H9 (cell line): ENCODE measurements at regions not wholly inside any gene's neighbourhood (a gene's known extent, or its start where the extent isn't known, plus 50 kb on each side); places are given as distances from the start of the nearest gene placed in this dataset.

Experiments
- DNase-seq: peaks from one replicate; pipeline ENCODE4 v3.0.0-alpha.2; 2017
- H2AFZ ChIP-seq: one replicate; pipeline ENCODE4 v1.6.1; 2013; ENCODE audit warnings: mild to moderate bottlenecking, low read length, control low read depth, moderate library complexity
- H2AK5ac ChIP-seq: 2 replicates; pipeline ENCODE4 v1.6.1; 2013; ENCODE audit warnings: low read length, control low read depth, mixed read lengths; ENCODE audit not compliant: insufficient read length
- H2BK120ac ChIP-seq: one replicate; pipeline ENCODE4 v1.6.1; 2013; ENCODE audit warnings: low read depth, mild to moderate bottlenecking, low read length, control low read depth, inconsistent platforms; ENCODE audit not compliant: poor library complexity, severe bottlenecking
- H2BK12ac ChIP-seq: 2 replicates; pipeline ENCODE4 v1.6.1; 2013; ENCODE audit warnings: low read length, control low read depth, mixed read lengths, low read depth; ENCODE audit not compliant: insufficient read length
- H2BK15ac ChIP-seq: 2 replicates; pipeline ENCODE4 v1.6.1; 2013; ENCODE audit warnings: low read depth, low read length, control low read depth
- H2BK20ac ChIP-seq: one replicate; pipeline ENCODE4 v1.6.1; 2013; ENCODE audit warnings: low read depth, mild to moderate bottlenecking, low read length, control low read depth, inconsistent platforms; ENCODE audit not compliant: poor library complexity, severe bottlenecking
- H2BK5ac ChIP-seq: 2 replicates; pipeline ENCODE4 v1.6.1; 2013; ENCODE audit warnings: low read length, control low read depth, mixed read lengths; ENCODE audit not compliant: insufficient read length
- H3K14ac ChIP-seq: 2 replicates; pipeline ENCODE4 v1.6.1; 2013; ENCODE audit warnings: low read length, control low read depth; ENCODE audit not compliant: insufficient read depth
- H3K18ac ChIP-seq: 2 replicates; pipeline ENCODE4 v1.6.1; 2013; ENCODE audit warnings: low read depth, mild to moderate bottlenecking, mixed read lengths, low read length, control low read depth; ENCODE audit not compliant: insufficient read length
- H3K23ac ChIP-seq: 2 replicates; pipeline ENCODE4 v1.6.1; 2013; ENCODE audit warnings: low read length, control low read depth, mixed read lengths, low read depth; ENCODE audit not compliant: insufficient read length
- H3K23me2 ChIP-seq: 2 replicates; pipeline ENCODE4 v1.6.1; 2013; ENCODE audit warnings: low read depth, mild to moderate bottlenecking, mixed read lengths, low read length, control low read depth; ENCODE audit not compliant: insufficient read length, poor library complexity, severe bottlenecking
- H3K27ac ChIP-seq: 2 replicates; pipeline ENCODE4 v1.5.1; 2013; ENCODE audit warnings: low read length, control low read depth, mixed read lengths, low read depth; ENCODE audit not compliant: insufficient read length
- H3K27me3 ChIP-seq: 2 replicates; pipeline ENCODE4 v1.6.1; 2013; ENCODE audit warnings: low read length, control low read depth, inconsistent platforms; ENCODE audit not compliant: insufficient read depth
- H3K4ac ChIP-seq: 2 replicates; pipeline ENCODE4 v1.6.1; 2013; ENCODE audit warnings: low read depth, mild to moderate bottlenecking, control low read depth, inconsistent platforms, low read length, moderate library complexity
- H3K4me1 ChIP-seq: 2 replicates; pipeline ENCODE4 v1.6.1; 2013; ENCODE audit warnings: low read length, control low read depth, inconsistent platforms; ENCODE audit not compliant: insufficient read depth
- H3K4me2 ChIP-seq: 2 replicates; pipeline ENCODE4 v1.6.1; 2013; ENCODE audit warnings: low read length, control low read depth, mixed read lengths; ENCODE audit not compliant: insufficient read length, insufficient read depth
- H3K56ac ChIP-seq: 2 replicates; pipeline ENCODE4 v1.6.1; 2013; ENCODE audit warnings: low read depth, mild to moderate bottlenecking, mixed read lengths, low read length, control low read depth; ENCODE audit not compliant: insufficient read length
- H3K79me1 ChIP-seq: 2 replicates; pipeline ENCODE4 v1.6.1; 2013; ENCODE audit warnings: low read depth, mild to moderate bottlenecking, moderate library complexity, low read length, control low read depth, inconsistent platforms; ENCODE audit not compliant: insufficient read depth, poor library complexity, severe bottlenecking
- H3K79me2 ChIP-seq: 2 replicates; pipeline ENCODE4 v1.6.1; 2013; ENCODE audit warnings: low read length, control low read depth, inconsistent platforms; ENCODE audit not compliant: insufficient read depth
- H3K9ac ChIP-seq: 2 replicates; pipeline ENCODE4 v1.6.1; 2013; ENCODE audit warnings: low read length, control low read depth, mixed read lengths; ENCODE audit not compliant: insufficient read length; ENCODE audit errors: extremely low read depth
- H3K9me3 ChIP-seq: one replicate; pipeline ENCODE4 v1.6.1; 2013; ENCODE audit warnings: low read depth, low read length, inconsistent platforms; ENCODE audit not compliant: control insufficient read depth
- H3T11ph ChIP-seq: one replicate; pipeline ENCODE4 v1.6.1; 2013; ENCODE audit warnings: mild to moderate bottlenecking, low read length, control low read depth, inconsistent platforms
- H4K20me1 ChIP-seq: one replicate; pipeline ENCODE4 v1.6.1; 2013; ENCODE audit not compliant: control insufficient read depth, insufficient read length, insufficient read depth
- H4K5ac ChIP-seq: 2 replicates; pipeline ENCODE4 v1.6.1; 2013; ENCODE audit warnings: low read depth, mild to moderate bottlenecking, mixed read lengths, low read length, control low read depth; ENCODE audit not compliant: insufficient read length
- H4K8ac ChIP-seq: replicated peaks from 2 replicates; pipeline ENCODE4 v1.6.1; 2013; ENCODE audit warnings: low read length, control low read depth, mixed read lengths, low read depth; ENCODE audit not compliant: insufficient read length
- H4K91ac ChIP-seq: 2 replicates; pipeline ENCODE4 v1.6.1; 2013; ENCODE audit warnings: low read depth, mild to moderate bottlenecking, moderate library complexity, mixed read lengths, low read length, control low read depth; ENCODE audit not compliant: insufficient read length
- H3K27ac Mint-ChIP-seq, 3 experiments: 2 replicates in 2 of 3; 3 replicates in 1 of 3; pipeline ENCODE4 v1.8.0; 2020 to 2021; ENCODE audit warnings: mixed read lengths in 3 of 3, mild to moderate bottlenecking in 1 of 3, moderate library complexity in 1 of 3
- H3K27me3 Mint-ChIP-seq: 2 replicates; pipeline ENCODE4 v1.8.0; 2021; ENCODE audit warnings: low read depth, mild to moderate bottlenecking, moderate library complexity, mixed read lengths
- H3K36me3 Mint-ChIP-seq, 3 experiments: 2 replicates in 2 of 3; 3 replicates in 1 of 3; pipeline ENCODE4 v1.8.0; 2020 to 2021; ENCODE audit warnings: low read depth in 3 of 3, mixed read lengths in 3 of 3; ENCODE audit not compliant: insufficient read depth in 1 of 3
- H3K4me1 Mint-ChIP-seq, 2 experiments: 2 replicates each; pipeline ENCODE4 v1.8.0; 2020; ENCODE audit warnings: mixed read lengths in 2 of 2
- H3K4me3 Mint-ChIP-seq, 2 experiments: 2 replicates in 1 of 2; 3 replicates in 1 of 2; pipeline ENCODE4 v1.8.0; 2020 to 2021; ENCODE audit warnings: mild to moderate bottlenecking in 2 of 2, mixed read lengths in 2 of 2, moderate library complexity in 1 of 2
- H3K9me3 Mint-ChIP-seq, 2 experiments: 2 replicates in 1 of 2; 3 replicates in 1 of 2; pipeline ENCODE4 v1.8.0; 2020; ENCODE audit warnings: mild to moderate bottlenecking in 2 of 2, mixed read lengths in 2 of 2, moderate library complexity in 1 of 2
- WGBS: extraction: QIAGEN DNeasy Blood & Tissue Kit; methylation state at CpG from one replicate; pipeline ENCODE4 v1.1.7; 2013; ENCODE audit warnings: missing lambda C conversion rate, low lambda C conversion rate, mixed read lengths; ENCODE audit not compliant: insufficient read length; ENCODE audit errors: extremely low coverage; 5-methylcytosine and 5-hydroxymethylcytosine counted together
- TF ChIP-seq, protein P1 (sequence below): fragments of 200-600 bp; sonication (generic); conservative IDR thresholded peaks from 3 replicates; pipeline ENCODE4 v1.8.0; 2021; ENCODE audit warnings: antibody characterized with exemption, mild to moderate bottlenecking

DNA sequence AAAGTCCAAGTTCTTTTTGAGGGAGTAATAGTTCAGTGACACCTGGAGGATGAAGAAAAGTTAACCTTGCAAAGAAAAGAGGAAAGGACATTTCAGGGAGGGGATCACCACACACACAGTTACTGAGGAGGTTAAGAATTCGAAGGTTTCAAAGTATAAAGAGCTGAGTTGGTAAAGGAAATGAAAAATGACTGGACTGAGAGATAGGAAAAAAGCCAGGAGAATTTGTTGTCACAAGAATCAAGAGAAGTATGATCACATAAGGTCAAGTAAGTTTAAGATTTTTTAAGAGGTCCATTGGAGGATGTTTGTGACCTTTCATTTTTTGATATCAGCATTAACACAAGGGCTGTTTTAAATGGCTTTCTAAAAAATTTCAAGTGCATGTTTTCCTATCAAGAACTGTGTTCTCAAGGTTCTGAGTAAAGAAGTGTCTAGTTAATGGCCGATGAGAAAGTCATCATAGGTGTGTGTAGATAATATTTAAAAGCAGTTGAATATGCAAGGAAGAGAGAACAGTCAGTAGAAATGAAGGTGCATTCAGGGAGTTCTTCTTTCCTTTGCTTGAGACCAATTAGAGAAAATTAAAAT, 189.2 kb upstream of the RBMS3 start:
- Histone ChIP-seq H2BK120ac (no peak overlapping the region), H2BK12ac (no peak overlapping the region), H3K56ac (no peak overlapping the region), H3K4me1 (no peaks in the 10 kb centered on the region), H3K23me2 (no peaks in the 10 kb centered on the region), H2AK5ac (no peak overlapping the region), H3K79me2 (no peaks in the 10 kb centered on the region), H4K20me1 (no peaks in the 10 kb centered on the region), H3K23ac (no peak overlapping the region), H3K79me1 (no peaks in the 10 kb centered on the region), H4K8ac (no peak overlapping the region), H3K27me3 (no peaks in the 10 kb centered on the region), H3K4ac (no peak overlapping the region), H2BK5ac (no peak overlapping the region), H3K9me3 (no peaks in the 10 kb centered on the region), H3K14ac (no peak overlapping the region), H2AFZ (no peak overlapping the region), H4K5ac (no peak overlapping the region), H2BK20ac (no peak overlapping the region), H4K91ac (no peak overlapping the region), H2BK15ac (no peak overlapping the region), H3K18ac (no peak overlapping the region), H3K9ac (no peak overlapping the region), H3T11ph (no peak overlapping the region), H3K4me2 (no peak overlapping the region), H3K27ac (no peak overlapping the region)
- H3K9me3 Mint-ChIP-seq, result peaks cover 9 to 11% of the 10 kb centered on the region in 2 experiments; a peak in 4 of 5 replicates
- DNase-seq, result no peak
- no peak overlapping the region for H3K27ac Mint-ChIP-seq
- TF ChIP-seq, protein P1, sequence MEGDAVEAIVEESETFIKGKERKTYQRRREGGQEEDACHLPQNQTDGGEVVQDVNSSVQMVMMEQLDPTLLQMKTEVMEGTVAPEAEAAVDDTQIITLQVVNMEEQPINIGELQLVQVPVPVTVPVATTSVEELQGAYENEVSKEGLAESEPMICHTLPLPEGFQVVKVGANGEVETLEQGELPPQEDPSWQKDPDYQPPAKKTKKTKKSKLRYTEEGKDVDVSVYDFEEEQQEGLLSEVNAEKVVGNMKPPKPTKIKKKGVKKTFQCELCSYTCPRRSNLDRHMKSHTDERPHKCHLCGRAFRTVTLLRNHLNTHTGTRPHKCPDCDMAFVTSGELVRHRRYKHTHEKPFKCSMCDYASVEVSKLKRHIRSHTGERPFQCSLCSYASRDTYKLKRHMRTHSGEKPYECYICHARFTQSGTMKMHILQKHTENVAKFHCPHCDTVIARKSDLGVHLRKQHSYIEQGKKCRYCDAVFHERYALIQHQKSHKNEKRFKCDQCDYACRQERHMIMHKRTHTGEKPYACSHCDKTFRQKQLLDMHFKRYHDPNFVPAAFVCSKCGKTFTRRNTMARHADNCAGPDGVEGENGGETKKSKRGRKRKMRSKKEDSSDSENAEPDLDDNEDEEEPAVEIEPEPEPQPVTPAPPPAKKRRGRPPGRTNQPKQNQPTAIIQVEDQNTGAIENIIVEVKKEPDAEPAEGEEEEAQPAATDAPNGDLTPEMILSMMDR, result no peak
- no peak overlapping the region for H3K4me3 Mint-ChIP-seq
- no peaks in the 10 kb centered on the region for H3K27me3 Mint-ChIP-seq
- peaks cover 0 to 4% (median 2%) of the 10 kb centered on the region in 3 experiments; a peak in 2 of 7 replicates for H3K36me3 Mint-ChIP-seq
- H3K4me1 Mint-ChIP-seq, result no peaks in the 10 kb centered on the region
- WGBS, result no CpG with 5 or more reads among the region's 2 CpGs
